ENCODE measurements at regions not wholly inside any gene's neighbourhood (a gene's known extent, or its start where the extent isn't known, plus 50 kb on each side); places are given as distances from the start of the nearest gene placed in this dataset.

GRCh38 chr18:78145096-78145495 lies 834.5 kb upstream of the SALL3 start:
- TF ChIP-seq POLR2A (IDR thresholded peaks at IDR 0.05; ENCODE audit: extremely low read depth, insufficient read length): no peak
- TF ChIP-seq CTCF (IDR thresholded peaks at IDR 0.05; ENCODE audit: low read depth, low read length): no peak
- TF ChIP-seq MAX (IDR thresholded peaks at IDR 0.05; ENCODE audit: low read depth, low read length): no peak
- TF ChIP-seq MYC (IDR thresholded peaks at IDR 0.05; ENCODE audit: low read depth, low read length): no peak
